Glomerular endothelial cell (primary cell): ENCODE measurements at regions not wholly inside any gene's neighbourhood (a gene's known extent, or its start where the extent isn't known, plus 50 kb on each side); places are given as distances from the start of the nearest gene placed in this dataset.
"Not testable (repeated sequence)": the region's sequence is repeated elsewhere in the genome, so short reads cannot be mapped to it uniquely, and the experiment has no call there.

Experiments
- DNase-seq: peaks from one replicate; pipeline ENCODE4 v3.0.0-alpha.2; 2011; ENCODE audit warnings: low read depth, low spot score; ENCODE audit errors: extremely low read depth

- not testable (repeated sequence) for DNase-seq
Observed at GRCh38 chr10:30703446-30703845, 73.9 kb upstream of the LYZL2 start.

- no peak for DNase-seq
Observed at GRCh38 chr10:30702860-30703259, 73.3 kb upstream of the LYZL2 start.

GRCh38 chr10:30701451-30702173, 72.1 kb upstream of the LYZL2 start:
- no peak for DNase-seq

GRCh38 chr10:30697806-30698205, 68.3 kb upstream of the LYZL2 start:
- DNase-seq: no peak

GRCh38 chr10:30697221-30697620, 67.7 kb upstream of the LYZL2 start:
- not testable (repeated sequence) for DNase-seq

GRCh38 chr10:30696416-30697185, 67.0 kb upstream of the LYZL2 start:
- DNase-seq: not testable (repeated sequence)

GRCh38 chr10:30695481-30696236, 66.1 kb upstream of the LYZL2 start:
- DNase-seq: not testable (repeated sequence)

GRCh38 chr10:30694518-30695228, 65.1 kb upstream of the LYZL2 start:
- no peak for DNase-seq

GRCh38 chr10:30691639-30692015, 62.1 kb upstream of the LYZL2 start:
- DNase-seq: no peak

- not testable (repeated sequence) for DNase-seq
Observed at GRCh38 chr10:30690948-30691638, 61.5 kb upstream of the LYZL2 start.

- DNase-seq: no peak
Observed at GRCh38 chr10:30688456-30688855, 58.9 kb upstream of the LYZL2 start.

- peak; percentile 25 for DNase-seq
Observed at GRCh38 chr10:30687698-30688213, 58.2 kb upstream of the LYZL2 start.

GRCh38 chr10:30686708-30687107, 57.2 kb upstream of the LYZL2 start:
- no peak for DNase-seq

GRCh38 chr10:30683496-30683895, 53.9 kb upstream of the LYZL2 start:
- DNase-seq: no peak

- DNase-seq: peak; percentile 25
Observed at GRCh38 chr10:30682377-30683199, 53.0 kb upstream of the LYZL2 start.

GRCh38 chr10:30680908-30681307, 51.4 kb upstream of the LYZL2 start:
- DNase-seq: no peak
